Breast epithelium (tissue), 3 donors: ENCODE measurements at regions not wholly inside any gene's neighbourhood (a gene's known extent, or its start where the extent isn't known, plus 50 kb on each side); places are given as distances from the start of the nearest gene placed in this dataset.

Source experiments
- POLR2A ChIP-seq: fragments of 450-650 bp; IDR thresholded peaks from one replicate; pipeline ENCODE4 v1.6.1; 2016; ENCODE audit warnings: antibody characterized with exemption, mild to moderate bottlenecking, moderate library complexity
- TF ChIP-seq, protein P1 (sequence below), 3 donors: fragments of 450-650 bp; IDR thresholded peaks; one replicate each; pipeline ENCODE4 v1.5.1; 2016 to 2017; ENCODE audit warnings: antibody characterized with exemption in 3 of 3, mild to moderate bottlenecking in 3 of 3, moderate library complexity in 3 of 3

DNA sequence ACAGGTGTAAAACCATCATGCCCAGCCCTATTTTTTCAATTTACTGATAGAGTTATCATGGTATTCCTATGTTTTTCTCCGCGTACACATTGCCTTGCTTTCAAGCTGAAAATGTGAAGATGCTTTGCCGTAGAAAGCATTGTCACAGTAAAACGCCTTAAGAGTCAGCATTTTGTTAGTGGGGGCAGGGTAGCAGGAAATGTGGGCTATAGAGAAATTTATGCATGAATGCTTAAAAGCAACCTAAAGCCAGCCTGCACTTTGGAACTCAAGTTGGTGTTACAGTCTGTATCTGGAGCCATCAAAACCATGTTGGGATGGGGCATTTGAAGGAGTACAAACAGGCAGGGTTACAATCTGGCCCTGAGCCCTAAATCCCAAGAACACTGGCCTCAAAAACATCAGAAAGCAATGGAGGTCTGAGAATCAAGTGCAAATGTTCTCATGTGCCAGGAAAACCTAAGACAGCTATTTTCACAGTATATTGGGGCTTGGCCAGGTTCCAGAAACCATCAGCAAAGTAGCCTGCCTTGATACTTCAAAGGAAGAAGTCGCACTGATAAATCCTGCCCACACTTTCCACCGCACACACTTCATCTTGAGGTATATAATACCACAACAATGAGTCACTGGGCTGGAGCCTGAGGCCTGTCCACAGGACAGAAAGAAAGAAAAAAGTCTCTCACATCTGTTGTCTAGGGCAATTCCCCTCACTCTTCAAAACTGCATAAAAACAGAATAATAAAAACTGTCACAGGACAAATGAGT, 313.8 kb downstream of the ENC1 start:
- TF ChIP-seq, protein P1, sequence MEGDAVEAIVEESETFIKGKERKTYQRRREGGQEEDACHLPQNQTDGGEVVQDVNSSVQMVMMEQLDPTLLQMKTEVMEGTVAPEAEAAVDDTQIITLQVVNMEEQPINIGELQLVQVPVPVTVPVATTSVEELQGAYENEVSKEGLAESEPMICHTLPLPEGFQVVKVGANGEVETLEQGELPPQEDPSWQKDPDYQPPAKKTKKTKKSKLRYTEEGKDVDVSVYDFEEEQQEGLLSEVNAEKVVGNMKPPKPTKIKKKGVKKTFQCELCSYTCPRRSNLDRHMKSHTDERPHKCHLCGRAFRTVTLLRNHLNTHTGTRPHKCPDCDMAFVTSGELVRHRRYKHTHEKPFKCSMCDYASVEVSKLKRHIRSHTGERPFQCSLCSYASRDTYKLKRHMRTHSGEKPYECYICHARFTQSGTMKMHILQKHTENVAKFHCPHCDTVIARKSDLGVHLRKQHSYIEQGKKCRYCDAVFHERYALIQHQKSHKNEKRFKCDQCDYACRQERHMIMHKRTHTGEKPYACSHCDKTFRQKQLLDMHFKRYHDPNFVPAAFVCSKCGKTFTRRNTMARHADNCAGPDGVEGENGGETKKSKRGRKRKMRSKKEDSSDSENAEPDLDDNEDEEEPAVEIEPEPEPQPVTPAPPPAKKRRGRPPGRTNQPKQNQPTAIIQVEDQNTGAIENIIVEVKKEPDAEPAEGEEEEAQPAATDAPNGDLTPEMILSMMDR (IDR thresholded peaks at IDR 0.05) = no peak
- no peak for TF ChIP-seq POLR2A
